SK-N-SH treated with all-trans-retinoic acid at 6 μM for 48 hours (cell line): ENCODE measurements at regions not wholly inside any gene's neighbourhood (a gene's known extent, or its start where the extent isn't known, plus 50 kb on each side); places are given as distances from the start of the nearest gene placed in this dataset.

Source experiments
- ARNTL ChIP-seq: fragments of 450-650 bp; formaldehyde crosslinking; IDR thresholded peaks from 2 replicates; pipeline ENCODE4 v1.5.0; 2020; ENCODE audit warnings: low read depth, mild to moderate bottlenecking, moderate library complexity, borderline replicate concordance
- SNAI2 ChIP-seq: fragments of 250-450 bp; sonication (Bioruptor Pico); IDR thresholded peaks from 2 replicates; pipeline ENCODE4 v1.5.0; 2020; ENCODE audit warnings: mild to moderate bottlenecking, moderate library complexity
- ZFP3 ChIP-seq: fragments of 250-450 bp; sonication (Bioruptor Pico); IDR thresholded peaks from 2 replicates; pipeline ENCODE4 v1.5.0; 2020; ENCODE audit warnings: mild to moderate bottlenecking, moderate library complexity
- ZFP30 ChIP-seq: fragments of 450-650 bp; formaldehyde crosslinking; IDR thresholded peaks from 2 replicates; pipeline ENCODE4 v1.5.0; 2022; ENCODE audit warnings: mild to moderate bottlenecking, moderate library complexity
- ZNF70 ChIP-seq: fragments of 450-650 bp; formaldehyde crosslinking; IDR thresholded peaks from 2 replicates; pipeline ENCODE4 v1.5.0; 2020; ENCODE audit warnings: mild to moderate bottlenecking, moderate library complexity
- TF ChIP-seq, protein P1 (sequence below): fragments of 250-450 bp; sonication (Bioruptor Pico); IDR thresholded peaks from 2 replicates; pipeline ENCODE4 v1.8.0; 2020; ENCODE audit warnings: mild to moderate bottlenecking, moderate library complexity, borderline replicate concordance

DNA sequence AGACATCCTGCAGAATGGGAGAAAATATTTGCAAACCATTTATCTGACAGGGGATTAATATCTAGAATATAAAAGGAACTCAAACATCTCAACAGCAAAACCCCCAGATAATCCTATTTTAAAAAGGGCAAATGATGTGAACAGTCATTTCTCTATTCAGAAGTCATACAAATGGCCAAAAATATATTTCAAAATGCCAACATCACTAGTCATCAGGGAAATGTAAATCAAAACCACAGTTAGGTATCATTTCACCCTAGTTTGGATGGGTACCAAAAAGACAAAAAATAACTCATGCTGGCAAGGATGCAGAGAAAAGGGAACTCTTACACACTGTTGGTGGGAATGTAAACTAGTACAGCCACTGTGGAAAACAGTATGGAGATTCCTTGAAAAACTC, 70.0 kb downstream of the TBR1 start:
- TF ChIP-seq ARNTL (CRISPR knock-in tag) (no peak), ZNF70 (CRISPR knock-in tag) (no peak), SNAI2 (CRISPR knock-in tag) (no peak), ZFP3 (CRISPR knock-in tag) (no peak), ZFP30 (CRISPR knock-in tag) (no peak)
- TF ChIP-seq, protein P1, sequence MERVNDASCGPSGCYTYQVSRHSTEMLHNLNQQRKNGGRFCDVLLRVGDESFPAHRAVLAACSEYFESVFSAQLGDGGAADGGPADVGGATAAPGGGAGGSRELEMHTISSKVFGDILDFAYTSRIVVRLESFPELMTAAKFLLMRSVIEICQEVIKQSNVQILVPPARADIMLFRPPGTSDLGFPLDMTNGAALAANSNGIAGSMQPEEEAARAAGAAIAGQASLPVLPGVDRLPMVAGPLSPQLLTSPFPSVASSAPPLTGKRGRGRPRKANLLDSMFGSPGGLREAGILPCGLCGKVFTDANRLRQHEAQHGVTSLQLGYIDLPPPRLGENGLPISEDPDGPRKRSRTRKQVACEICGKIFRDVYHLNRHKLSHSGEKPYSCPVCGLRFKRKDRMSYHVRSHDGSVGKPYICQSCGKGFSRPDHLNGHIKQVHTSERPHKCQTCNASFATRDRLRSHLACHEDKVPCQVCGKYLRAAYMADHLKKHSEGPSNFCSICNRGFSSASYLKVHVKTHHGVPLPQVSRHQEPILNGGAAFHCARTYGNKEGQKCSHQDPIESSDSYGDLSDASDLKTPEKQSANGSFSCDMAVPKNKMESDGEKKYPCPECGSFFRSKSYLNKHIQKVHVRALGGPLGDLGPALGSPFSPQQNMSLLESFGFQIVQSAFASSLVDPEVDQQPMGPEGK (CRISPR knock-in tag), result no peak
